Upper lobe of left lung (tissue), 4 donors: ENCODE measurements at regions not wholly inside any gene's neighbourhood (a gene's known extent, or its start where the extent isn't known, plus 50 kb on each side); places are given as distances from the start of the nearest gene placed in this dataset.

ENCODE experiments used
- CTCF ChIP-seq, 6 experiments: fragments of 450-650 bp in 4 of 6; fragments of 200-600 bp in 2 of 6; sonication (generic) in 2 of 6; IDR thresholded peaks; one replicate each; pipeline ENCODE4 v1.5.1; 2016 to 2019; ENCODE audit warnings: antibody characterized with exemption in 6 of 6
- EP300 ChIP-seq, 4 donors: sonication (generic); formaldehyde crosslinking; IDR thresholded peaks; one replicate each; pipeline ENCODE4 v1.5.1; 2017; ENCODE audit warnings: antibody characterized with exemption in 4 of 4, control low read depth in 2 of 4
- POLR2A ChIP-seq, 4 donors: fragments of 450-650 bp; IDR thresholded peaks; one replicate each; pipeline ENCODE4 v1.5.1; 2016 to 2017; ENCODE audit warnings: antibody characterized with exemption in 4 of 4, mild to moderate bottlenecking in 2 of 4
- POLR2AphosphoS5 ChIP-seq, 2 donors: sonication (generic); formaldehyde crosslinking; IDR thresholded peaks; one replicate each; pipeline ENCODE4 v1.5.1; 2017; ENCODE audit warnings: antibody characterized with exemption in 2 of 2

- TF ChIP-seq CTCF (IDR thresholded peaks at IDR 0.05) (no peak), POLR2AphosphoS5 (IDR thresholded peaks at IDR 0.05) (no peak), EP300 (IDR thresholded peaks at IDR 0.05) (no peak), POLR2A (IDR thresholded peaks at IDR 0.05) (no peak)
Measured at GRCh38 chr7:157473051-157473569, 136.3 kb downstream of the DNAJB6 start.
